ENCODE measurements at regions not wholly inside any gene's neighbourhood (a gene's known extent, or its start where the extent isn't known, plus 50 kb on each side); places are given as distances from the start of the nearest gene placed in this dataset.

DNA sequence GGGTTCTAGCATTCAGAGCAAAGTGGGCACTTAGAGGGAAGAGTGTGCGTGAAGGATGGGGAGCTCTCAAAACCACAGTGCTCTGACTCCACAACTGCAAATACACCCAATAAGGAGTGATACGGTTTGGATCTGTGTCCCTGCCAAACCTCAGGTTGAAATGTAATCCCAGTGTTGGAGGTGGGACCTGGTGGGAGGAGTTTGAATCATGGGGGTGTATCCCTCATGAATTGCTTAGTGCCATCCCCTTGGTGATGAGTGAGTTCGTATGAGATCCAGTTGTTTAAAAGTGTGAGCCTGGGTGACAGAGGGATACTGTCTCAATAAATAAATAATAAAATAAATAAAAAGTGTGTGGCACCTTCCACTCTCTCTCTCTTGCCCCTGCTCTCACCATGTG, 50.3 kb upstream of the CCDC85A start:
- no peak overlapping the region for H3K4me3 ChIP-seq (ENCODE audit: low read depth, low read length)
- no peak for DNase-seq (ENCODE audit: low read depth)
- TF ChIP-seq, protein P1, sequence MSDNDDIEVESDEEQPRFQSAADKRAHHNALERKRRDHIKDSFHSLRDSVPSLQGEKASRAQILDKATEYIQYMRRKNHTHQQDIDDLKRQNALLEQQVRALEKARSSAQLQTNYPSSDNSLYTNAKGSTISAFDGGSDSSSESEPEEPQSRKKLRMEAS (IDR thresholded peaks at IDR 0.05; ENCODE audit: low read depth, low read length): no peak
- no peak for TF ChIP-seq POLR2A (IDR thresholded peaks at IDR 0.05; ENCODE audit: extremely low read depth, insufficient read length)
- TF ChIP-seq, protein P2, sequence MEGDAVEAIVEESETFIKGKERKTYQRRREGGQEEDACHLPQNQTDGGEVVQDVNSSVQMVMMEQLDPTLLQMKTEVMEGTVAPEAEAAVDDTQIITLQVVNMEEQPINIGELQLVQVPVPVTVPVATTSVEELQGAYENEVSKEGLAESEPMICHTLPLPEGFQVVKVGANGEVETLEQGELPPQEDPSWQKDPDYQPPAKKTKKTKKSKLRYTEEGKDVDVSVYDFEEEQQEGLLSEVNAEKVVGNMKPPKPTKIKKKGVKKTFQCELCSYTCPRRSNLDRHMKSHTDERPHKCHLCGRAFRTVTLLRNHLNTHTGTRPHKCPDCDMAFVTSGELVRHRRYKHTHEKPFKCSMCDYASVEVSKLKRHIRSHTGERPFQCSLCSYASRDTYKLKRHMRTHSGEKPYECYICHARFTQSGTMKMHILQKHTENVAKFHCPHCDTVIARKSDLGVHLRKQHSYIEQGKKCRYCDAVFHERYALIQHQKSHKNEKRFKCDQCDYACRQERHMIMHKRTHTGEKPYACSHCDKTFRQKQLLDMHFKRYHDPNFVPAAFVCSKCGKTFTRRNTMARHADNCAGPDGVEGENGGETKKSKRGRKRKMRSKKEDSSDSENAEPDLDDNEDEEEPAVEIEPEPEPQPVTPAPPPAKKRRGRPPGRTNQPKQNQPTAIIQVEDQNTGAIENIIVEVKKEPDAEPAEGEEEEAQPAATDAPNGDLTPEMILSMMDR (IDR thresholded peaks at IDR 0.05; ENCODE audit: low read depth, low read length): no peak
- no peak for TF ChIP-seq MYC (IDR thresholded peaks at IDR 0.05; ENCODE audit: low read depth, low read length)

DNA sequence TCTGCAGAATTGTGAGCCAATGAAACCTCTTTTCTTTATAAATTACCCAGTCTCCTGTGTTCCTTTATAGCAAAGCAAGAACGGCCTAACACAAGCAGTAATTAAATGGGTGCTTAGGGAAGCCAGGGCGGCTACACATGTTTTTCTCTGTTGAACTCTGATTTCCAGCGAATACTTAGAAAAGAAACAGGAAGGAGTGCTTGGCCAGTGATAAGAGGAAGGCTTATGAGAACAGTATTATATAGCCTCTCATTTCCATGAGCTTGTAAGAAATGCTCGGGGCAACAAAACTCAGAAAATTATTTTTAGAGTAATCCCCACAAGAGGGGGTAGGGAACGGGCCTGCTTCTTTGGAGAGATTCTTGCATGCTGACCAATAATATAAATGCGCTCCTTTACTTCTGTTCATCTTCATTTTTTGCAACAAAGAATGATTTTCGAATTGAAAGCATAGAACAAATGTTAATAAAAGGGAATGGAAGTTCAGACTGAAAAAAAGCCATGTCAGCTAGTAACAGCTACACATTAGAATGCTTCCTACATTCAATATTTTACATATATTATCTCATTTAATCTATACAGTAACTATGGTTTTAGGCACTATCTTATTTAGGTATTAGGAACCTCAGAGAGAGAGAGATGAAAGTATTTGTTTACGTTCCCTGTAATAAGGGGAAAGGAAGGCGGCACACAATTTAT, 49.7 kb upstream of the CCDC85A start:
- TF ChIP-seq, protein P2 (IDR thresholded peaks at IDR 0.05; ENCODE audit: low read depth, low read length): no peak
- TF ChIP-seq POLR2A (IDR thresholded peaks at IDR 0.05; ENCODE audit: extremely low read depth, insufficient read length): no peak
- TF ChIP-seq, protein P1 (IDR thresholded peaks at IDR 0.05; ENCODE audit: low read depth, low read length): no peak
- DNase-seq (ENCODE audit: low read depth): no peak
- H3K4me3 ChIP-seq (ENCODE audit: low read depth, low read length): no peak overlapping the region
